ENCODE measurements at regions not wholly inside any gene's neighbourhood (a gene's known extent, or its start where the extent isn't known, plus 50 kb on each side); places are given as distances from the start of the nearest gene placed in this dataset.

- Histone ChIP-seq H3K27me3 (ENCODE audit: control insufficient read depth, insufficient read depth, low read length) (no peaks in the 10 kb centered on the region), H3K36me3 (ENCODE audit: control insufficient read depth in 2 of 3, insufficient read depth in 3 of 3, low read length in 3 of 3) (no peaks in the 10 kb centered on the region), H3K4me3 (ENCODE audit: low read length in 3 of 3) (no peak overlapping the region), H3K4me1 (ENCODE audit: control insufficient read depth in 2 of 3, insufficient read depth in 2 of 3, low read depth in 1 of 3, low read length in 3 of 3) (no peaks in the 10 kb centered on the region), H3K27ac (ENCODE audit: low read depth in 2 of 2, low read length in 2 of 2) (no peak overlapping the region), H3K9ac (ENCODE audit: low read length in 3 of 3) (no peak overlapping the region), H3K9me3 (ENCODE audit: control insufficient read depth in 2 of 3, insufficient read depth in 1 of 3, low read length in 3 of 3) (no peaks in the 10 kb centered on the region)
- TF ChIP-seq CTCF (IDR thresholded peaks at IDR 0.05; ENCODE audit: borderline replicate concordance, extremely low read depth, insufficient read depth) = no peak
- FAIRE-seq (no peak), DNase-seq (no peak)
- intact Hi-C loops (cut with DNase I) = no loop called here
Observed at GRCh38 chr13:77397636-77398035, 70.7 kb upstream of the MYCBP2 start.

- no peak for TF ChIP-seq CTCF (IDR thresholded peaks at IDR 0.05; ENCODE audit: borderline replicate concordance, extremely low read depth, insufficient read depth)
- intact Hi-C loops (cut with DNase I) = no loop called here
- DNase-seq = no peak
Observed at GRCh38 chr13:77391475-77391874, 64.6 kb upstream of the MYCBP2 start.

GRCh38 chr13:77390391-77390790 lies 63.5 kb upstream of the MYCBP2 start:
- TF ChIP-seq CTCF (IDR thresholded peaks at IDR 0.05; ENCODE audit: borderline replicate concordance, extremely low read depth, insufficient read depth) = no peak
- intact Hi-C loops (cut with DNase I) = no loop called here
- Histone ChIP-seq H3K4me3 (ENCODE audit: low read length in 3 of 3) (no peak overlapping the region), H3K36me3 (ENCODE audit: control insufficient read depth in 2 of 3, insufficient read depth in 3 of 3, low read length in 3 of 3) (no peaks in the 10 kb centered on the region), H3K9me3 (ENCODE audit: control insufficient read depth in 2 of 3, insufficient read depth in 1 of 3, low read length in 3 of 3) (no peaks in the 10 kb centered on the region), H3K4me1 (ENCODE audit: control insufficient read depth in 2 of 3, insufficient read depth in 2 of 3, low read depth in 1 of 3, low read length in 3 of 3) (no peaks in the 10 kb centered on the region), H3K9ac (ENCODE audit: low read length in 3 of 3) (no peak overlapping the region), H3K27ac (ENCODE audit: low read depth in 2 of 2, low read length in 2 of 2) (no peak overlapping the region), H3K27me3 (ENCODE audit: control insufficient read depth, insufficient read depth, low read length) (no peaks in the 10 kb centered on the region)
- DNase-seq (peak in 1 of 5 donors; percentile 13), FAIRE-seq (no peak)

More at GRCh38 chr13:77391475-77391874, 64.6 kb upstream of the MYCBP2 start:
- H3K9ac ChIP-seq (ENCODE audit: low read length in 3 of 3) = no peak overlapping the region
- H3K4me3 ChIP-seq (ENCODE audit: low read length in 3 of 3) = no peak overlapping the region
- no peaks in the 10 kb centered on the region for H3K36me3 ChIP-seq (ENCODE audit: control insufficient read depth in 2 of 3, insufficient read depth in 3 of 3, low read length in 3 of 3)
- H3K27ac ChIP-seq (ENCODE audit: low read depth in 2 of 2, low read length in 2 of 2) = no peak overlapping the region
- FAIRE-seq = no peak
- H3K9me3 ChIP-seq (ENCODE audit: control insufficient read depth in 2 of 3, insufficient read depth in 1 of 3, low read length in 3 of 3) = no peaks in the 10 kb centered on the region
- H3K27me3 ChIP-seq (ENCODE audit: control insufficient read depth, insufficient read depth, low read length) = no peaks in the 10 kb centered on the region
- H3K4me1 ChIP-seq (ENCODE audit: control insufficient read depth in 2 of 3, insufficient read depth in 2 of 3, low read depth in 1 of 3, low read length in 3 of 3) = no peaks in the 10 kb centered on the region

- Histone ChIP-seq H3K9ac (ENCODE audit: low read length in 3 of 3) (no peak overlapping the region), H3K4me3 (ENCODE audit: low read length in 3 of 3) (no peak overlapping the region), H3K9me3 (ENCODE audit: control insufficient read depth in 2 of 3, insufficient read depth in 1 of 3, low read length in 3 of 3) (no peaks in the 10 kb centered on the region), H3K4me1 (ENCODE audit: control insufficient read depth in 2 of 3, insufficient read depth in 2 of 3, low read depth in 1 of 3, low read length in 3 of 3) (no peaks in the 10 kb centered on the region), H3K27me3 (ENCODE audit: control insufficient read depth, insufficient read depth, low read length) (no peaks in the 10 kb centered on the region), H3K27ac (ENCODE audit: low read depth in 2 of 2, low read length in 2 of 2) (no peak overlapping the region), H3K36me3 (ENCODE audit: control insufficient read depth in 2 of 3, insufficient read depth in 3 of 3, low read length in 3 of 3) (no peaks in the 10 kb centered on the region)
- DNase-seq (peak in 2 of 5 donors; percentile 4 to 12), FAIRE-seq (no peak)
- intact Hi-C loops (cut with DNase I) = no loop called here
- TF ChIP-seq CTCF (IDR thresholded peaks at IDR 0.05; ENCODE audit: borderline replicate concordance, extremely low read depth, insufficient read depth) = no peak
Observed at GRCh38 chr13:77389625-77390000, 62.7 kb upstream of the MYCBP2 start.

Measured in kidney (tissue), 13 donors.